AG04450 (cell line): ENCODE measurements at regions not wholly inside any gene's neighbourhood (a gene's known extent, or its start where the extent isn't known, plus 50 kb on each side); places are given as distances from the start of the nearest gene placed in this dataset.

Experiments used
- CTCF ChIA-PET: fragments of 300-600, 350-600 bp; formaldehyde crosslinking; extraction: SDS; loops from one replicate; lab custom pipeline; 2022; ENCODE audit warnings: antibody characterized with exemption, inconsistent platforms; lab: Charles Lee
- POLR2A ChIA-PET: fragments of 350-600 bp; formaldehyde crosslinking; extraction: SDS; loops from one replicate; lab custom pipeline; 2021; ENCODE audit warnings: antibody characterized with exemption, inconsistent platforms; lab: Yijun Ruan, JAX
- DNase-seq: peaks from one replicate; pipeline ENCODE4 v3.0.0-alpha.2; 2011; ENCODE audit warnings: low read depth, low spot score
- H3K27ac ChIP-seq: one replicate; pipeline ENCODE4 v1.5.1; 2012; ENCODE audit warnings: low read depth, low read length, control low read depth
- H3K27me3 ChIP-seq: one replicate; pipeline ENCODE4 v1.6.0; 2012; ENCODE audit warnings: low read length; ENCODE audit not compliant: control insufficient read depth, insufficient read depth
- H3K4me3 ChIP-seq: 2 replicates; pipeline ENCODE4 v1.5.1; 2011; ENCODE audit warnings: mild to moderate bottlenecking, low read depth, low read length, control low read depth
- H3K9me3 ChIP-seq: 2 replicates; pipeline ENCODE4 v1.5.1; 2012; ENCODE audit warnings: low read length; ENCODE audit not compliant: control insufficient read depth, insufficient read depth
- TF ChIP-seq, protein P1 (sequence below): IDR thresholded peaks from 2 replicates; pipeline ENCODE4 v1.5.1; 2011; ENCODE audit warnings: low read depth, low read length, control low read depth, inconsistent platforms

DNA sequence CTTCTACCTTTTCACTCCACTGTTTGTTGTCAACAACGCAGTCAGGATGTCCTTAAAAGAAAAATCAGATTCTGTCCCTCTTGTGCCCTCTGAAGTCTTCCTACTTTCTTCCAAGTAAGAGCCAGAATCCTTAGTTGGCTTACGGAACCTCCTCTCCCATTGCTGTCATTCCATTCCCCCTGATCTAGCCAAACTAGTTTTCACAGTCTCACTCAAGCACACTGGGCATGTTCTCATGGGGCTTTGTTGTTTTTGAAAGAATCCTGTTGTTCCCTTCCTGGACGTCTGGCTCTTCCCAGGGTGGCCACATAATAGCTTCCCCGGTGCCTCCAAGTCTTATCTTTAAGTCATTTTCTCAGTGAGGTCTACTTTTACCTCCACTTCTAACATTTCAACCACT is 158.6 kb upstream of the ELAC2 start:
- CTCF ChIA-PET, result no interaction called here
- H3K4me3 ChIP-seq, result no peak overlapping the region
- TF ChIP-seq, protein P1, sequence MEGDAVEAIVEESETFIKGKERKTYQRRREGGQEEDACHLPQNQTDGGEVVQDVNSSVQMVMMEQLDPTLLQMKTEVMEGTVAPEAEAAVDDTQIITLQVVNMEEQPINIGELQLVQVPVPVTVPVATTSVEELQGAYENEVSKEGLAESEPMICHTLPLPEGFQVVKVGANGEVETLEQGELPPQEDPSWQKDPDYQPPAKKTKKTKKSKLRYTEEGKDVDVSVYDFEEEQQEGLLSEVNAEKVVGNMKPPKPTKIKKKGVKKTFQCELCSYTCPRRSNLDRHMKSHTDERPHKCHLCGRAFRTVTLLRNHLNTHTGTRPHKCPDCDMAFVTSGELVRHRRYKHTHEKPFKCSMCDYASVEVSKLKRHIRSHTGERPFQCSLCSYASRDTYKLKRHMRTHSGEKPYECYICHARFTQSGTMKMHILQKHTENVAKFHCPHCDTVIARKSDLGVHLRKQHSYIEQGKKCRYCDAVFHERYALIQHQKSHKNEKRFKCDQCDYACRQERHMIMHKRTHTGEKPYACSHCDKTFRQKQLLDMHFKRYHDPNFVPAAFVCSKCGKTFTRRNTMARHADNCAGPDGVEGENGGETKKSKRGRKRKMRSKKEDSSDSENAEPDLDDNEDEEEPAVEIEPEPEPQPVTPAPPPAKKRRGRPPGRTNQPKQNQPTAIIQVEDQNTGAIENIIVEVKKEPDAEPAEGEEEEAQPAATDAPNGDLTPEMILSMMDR, result no peak

DNA sequence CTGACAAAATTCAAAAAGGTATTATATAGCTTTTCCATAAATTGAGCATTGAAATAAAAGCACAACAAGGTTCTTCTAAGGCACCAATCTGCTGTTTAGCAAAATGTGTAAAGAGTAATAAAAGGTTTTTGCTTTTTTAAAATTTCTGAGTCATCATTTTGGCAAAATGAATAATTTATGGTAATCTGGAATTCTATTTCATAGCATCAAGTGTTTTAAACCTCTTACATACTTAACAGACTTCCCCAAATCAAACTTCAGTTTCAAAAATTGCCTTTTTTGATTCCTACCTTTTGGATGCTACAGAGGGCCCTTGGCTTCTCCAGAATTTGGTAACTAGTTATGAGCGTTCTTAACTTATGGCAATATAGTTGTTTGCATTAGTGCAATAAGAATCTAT is 154.0 kb upstream of the ELAC2 start:
- H3K9me3 ChIP-seq, result no peaks in the 10 kb centered on the region
- H3K27ac ChIP-seq, result no peak overlapping the region
- H3K4me3 ChIP-seq, result no peak overlapping the region
- no peaks in the 10 kb centered on the region for H3K27me3 ChIP-seq
- POLR2A ChIA-PET, result no interaction called here
- CTCF ChIA-PET, result no interaction called here
- TF ChIP-seq, protein P1, result no peak
- DNase-seq, result no peak

More for the DNA sequence above, 158.6 kb upstream of the ELAC2 start:
- Histone ChIP-seq H3K27me3 (no peaks in the 10 kb centered on the region), H3K9me3 (no peaks in the 10 kb centered on the region), H3K27ac (no peak overlapping the region)
- no peak for DNase-seq
- POLR2A ChIA-PET, result no interaction called here

DNA sequence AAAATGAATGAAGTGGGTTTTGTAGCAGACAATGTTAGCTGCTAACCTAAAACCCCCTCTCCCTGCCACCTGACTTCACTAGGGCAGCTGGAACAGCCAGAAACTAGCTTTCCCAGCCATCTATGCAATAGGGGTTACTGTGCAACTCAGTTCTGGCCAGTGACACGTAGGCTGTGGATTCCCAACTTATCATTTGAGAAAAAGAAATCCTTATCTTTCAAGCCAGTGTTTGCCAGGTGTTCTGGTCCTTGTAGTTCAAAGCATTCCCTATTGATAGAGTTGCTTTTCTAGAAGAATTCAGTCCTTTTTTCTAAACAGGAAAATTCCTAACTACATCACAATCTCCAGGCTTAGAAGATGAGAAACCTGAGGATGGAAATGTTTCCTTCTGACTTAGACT is 144.5 kb upstream of the ELAC2 start:
- H3K27me3 ChIP-seq, result no peaks in the 10 kb centered on the region
- no peak for DNase-seq
- TF ChIP-seq, protein P1, result no peak
- no peaks in the 10 kb centered on the region for H3K9me3 ChIP-seq
- CTCF ChIA-PET, result no interaction called here
- no peak overlapping the region for H3K4me3 ChIP-seq
- POLR2A ChIA-PET, result no interaction called here
- no peak overlapping the region for H3K27ac ChIP-seq

DNA sequence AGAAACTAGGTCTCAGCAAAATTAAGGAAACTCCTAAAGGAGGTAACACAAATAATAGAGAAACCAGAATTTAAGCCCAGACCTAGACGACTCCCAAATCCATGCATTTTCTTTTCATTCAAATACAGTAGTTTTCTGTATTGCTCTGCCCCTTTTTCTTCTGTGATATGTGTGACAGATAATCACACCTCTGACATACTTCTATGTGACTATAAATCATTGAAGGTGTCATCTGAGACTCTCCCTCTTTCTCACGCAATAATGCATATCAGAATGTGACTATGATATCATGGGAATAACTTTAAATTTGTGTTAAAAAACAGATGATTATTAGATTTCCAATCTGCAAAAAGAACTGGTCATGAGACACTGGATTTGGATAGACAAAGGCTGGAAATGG is 143.0 kb upstream of the ELAC2 start:
- no peak for DNase-seq
- Histone ChIP-seq H3K27ac (no peak overlapping the region), H3K27me3 (no peaks in the 10 kb centered on the region), H3K4me3 (no peak overlapping the region), H3K9me3 (no peaks in the 10 kb centered on the region)
- TF ChIP-seq, protein P1, result no peak
- ChIA-PET CTCF (no interaction called here), POLR2A (no interaction called here)

DNA sequence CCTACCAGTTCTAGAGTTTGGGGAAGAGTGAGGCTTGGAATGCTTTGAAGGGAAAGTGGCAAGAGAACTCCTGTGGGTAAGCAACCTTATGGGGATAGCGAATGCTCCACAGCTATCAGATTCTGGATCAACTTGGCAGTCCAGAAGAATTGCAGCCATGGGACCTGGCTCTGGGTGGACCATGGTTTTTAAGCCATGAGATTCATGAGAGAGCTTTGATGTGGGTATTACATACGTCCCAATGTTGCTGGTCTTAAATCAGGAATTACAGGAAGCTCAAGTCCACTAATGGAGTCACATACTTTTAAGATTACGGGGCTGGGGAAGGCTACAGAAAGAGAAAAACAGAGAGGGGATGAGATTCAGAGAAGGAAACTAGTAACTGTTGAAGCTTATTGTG is 142.5 kb upstream of the ELAC2 start:
- Histone ChIP-seq H3K27ac (no peak overlapping the region), H3K9me3 (no peaks in the 10 kb centered on the region), H3K27me3 (no peaks in the 10 kb centered on the region), H3K4me3 (no peak overlapping the region)
- DNase-seq, result no peak
- TF ChIP-seq, protein P1, result no peak
- POLR2A ChIA-PET, result interaction anchor here (0.6 kb wide), 1 partner anchor 75 kb away, joined by 3 read pairs; no protein-coding TSS in a partner anchor
- CTCF ChIA-PET, result no interaction called here
